Activated CD8-positive, alpha-beta memory T cell treated with anti-CD3 and anti-CD28 coated beads for 1 hour (primary cell): ENCODE measurements at regions not wholly inside any gene's neighbourhood (a gene's known extent, or its start where the extent isn't known, plus 50 kb on each side); places are given as distances from the start of the nearest gene placed in this dataset.

Experiments used
- DNase-seq, 2 donors: peaks; one replicate each; pipeline ENCODE4 v3.0.0-alpha.2; 2020; ENCODE audit warnings: low read depth in 1 of 2; ENCODE audit errors: extremely low read depth in 1 of 2

GRCh38 chr20:50399555-50399916 is 110.6 kb upstream of the PTPN1 start:
- DNase-seq, result no peak

DNA sequence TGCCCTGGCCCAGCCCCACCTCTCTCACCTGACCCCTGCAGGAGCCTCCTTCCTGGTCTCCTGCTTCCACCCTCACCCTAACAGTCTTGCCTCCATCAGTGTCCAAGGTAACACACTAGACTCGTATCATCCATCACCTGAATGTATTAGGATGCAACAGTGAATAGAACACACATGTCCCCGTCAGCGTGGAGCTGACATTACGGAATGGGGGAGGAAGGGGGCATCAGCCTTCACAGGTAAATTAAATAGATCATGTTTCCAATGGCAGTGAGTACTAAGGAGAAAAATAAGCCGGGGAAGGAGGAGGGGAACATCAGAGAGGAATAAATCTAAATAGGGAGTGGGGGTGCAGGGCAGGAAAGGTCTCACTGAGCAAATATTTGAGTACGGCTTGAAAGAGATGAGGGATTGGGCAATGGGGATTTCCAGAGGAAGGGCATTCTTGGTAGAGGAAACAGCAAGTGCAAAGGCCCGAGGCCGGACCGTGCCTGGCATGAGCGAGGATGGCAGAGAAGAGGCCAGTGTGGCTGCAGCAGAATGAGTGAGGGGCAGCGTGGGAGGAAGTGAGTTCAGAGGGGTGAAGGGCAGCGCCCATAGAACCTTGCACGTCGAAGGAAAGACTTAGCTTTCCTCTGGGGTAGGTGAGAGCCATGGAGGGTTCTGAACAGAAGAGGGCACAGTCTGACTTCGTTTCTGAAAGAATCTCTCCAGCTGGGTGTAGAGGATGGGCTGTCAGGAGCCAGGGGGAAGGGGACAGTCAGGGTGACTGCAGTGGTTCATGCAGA is 110.1 kb upstream of the PTPN1 start:
- no peak for DNase-seq

DNA sequence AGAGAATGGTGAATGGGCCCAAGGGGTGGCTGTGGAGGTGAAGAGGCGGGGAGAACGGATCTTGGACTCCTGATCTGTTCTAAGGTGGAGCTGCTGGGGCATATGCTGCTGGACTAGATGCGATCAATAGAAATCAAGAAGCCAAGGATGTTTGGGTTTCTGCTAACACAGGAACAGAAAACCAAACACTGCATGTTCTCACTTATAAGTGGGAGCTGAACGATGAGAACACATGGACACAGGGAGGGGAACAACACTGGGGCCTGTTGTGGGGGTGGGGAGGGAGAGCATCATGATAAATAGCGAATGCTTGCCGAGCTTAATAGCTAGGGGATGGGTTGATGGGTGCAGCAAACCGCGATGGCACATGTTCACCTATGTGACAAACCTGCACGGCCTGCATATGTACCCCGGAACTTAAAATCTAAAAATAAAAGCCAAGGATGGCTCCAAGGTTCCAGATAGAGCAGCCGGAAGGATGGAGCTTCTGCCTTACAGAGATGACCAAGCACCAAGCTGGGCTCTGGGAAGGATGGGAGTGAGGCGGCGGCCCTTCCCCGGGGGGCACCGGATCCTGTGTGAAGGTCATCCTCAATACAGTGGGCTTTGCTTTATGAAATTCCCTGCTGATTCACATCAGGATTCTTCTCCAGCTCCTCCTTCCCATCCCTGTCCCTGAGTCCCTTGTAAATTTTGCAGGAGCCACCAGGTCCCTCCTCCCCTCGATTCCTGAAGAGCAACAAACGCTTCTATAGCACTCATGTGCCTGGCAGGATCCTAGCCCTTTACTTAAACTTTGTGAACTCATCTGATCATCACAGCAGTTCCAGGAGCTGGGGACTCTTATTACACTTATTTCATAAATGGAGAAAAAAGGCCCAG is 109.2 kb upstream of the PTPN1 start:
- DNase-seq, result no peak

DNA sequence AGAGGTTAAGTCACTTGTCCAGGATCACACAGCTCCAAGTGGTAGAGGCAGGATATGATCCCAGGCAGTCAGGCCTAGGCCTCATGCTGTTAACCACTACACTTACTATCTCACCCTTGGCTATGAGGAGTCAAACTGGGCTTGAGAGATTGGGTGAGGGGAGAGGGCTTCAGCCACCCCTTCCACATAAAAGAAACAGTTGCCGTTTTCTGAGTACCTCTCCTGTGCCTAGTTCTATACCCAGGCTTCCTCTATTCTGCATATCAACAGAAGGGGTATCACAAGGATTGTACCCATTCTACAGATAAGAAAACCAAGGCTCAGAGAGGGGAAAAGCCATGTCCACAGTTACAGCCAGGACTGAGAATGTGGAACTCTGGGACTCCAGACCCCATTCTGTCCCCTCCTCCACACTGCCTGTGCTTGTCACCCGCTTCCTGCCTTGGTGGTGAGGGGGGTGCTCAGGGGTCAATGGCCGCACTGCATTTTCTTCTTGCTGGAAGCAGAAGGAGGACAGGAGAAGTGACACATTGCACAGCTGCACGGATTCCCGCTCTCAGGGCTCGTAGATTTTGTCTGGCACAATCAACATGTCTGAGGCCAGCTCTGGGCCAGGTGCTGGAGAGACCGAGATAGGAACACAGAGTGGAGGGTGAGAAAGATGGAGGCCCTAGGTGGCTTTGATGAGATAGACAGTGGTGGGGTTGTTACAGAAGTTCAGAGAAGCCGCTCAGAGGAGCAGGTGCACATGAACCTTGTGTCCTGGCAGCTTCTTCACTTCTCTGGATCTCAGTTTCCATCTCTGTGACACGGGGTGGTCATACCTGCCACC is 108.4 kb upstream of the PTPN1 start:
- no peak for DNase-seq

DNA sequence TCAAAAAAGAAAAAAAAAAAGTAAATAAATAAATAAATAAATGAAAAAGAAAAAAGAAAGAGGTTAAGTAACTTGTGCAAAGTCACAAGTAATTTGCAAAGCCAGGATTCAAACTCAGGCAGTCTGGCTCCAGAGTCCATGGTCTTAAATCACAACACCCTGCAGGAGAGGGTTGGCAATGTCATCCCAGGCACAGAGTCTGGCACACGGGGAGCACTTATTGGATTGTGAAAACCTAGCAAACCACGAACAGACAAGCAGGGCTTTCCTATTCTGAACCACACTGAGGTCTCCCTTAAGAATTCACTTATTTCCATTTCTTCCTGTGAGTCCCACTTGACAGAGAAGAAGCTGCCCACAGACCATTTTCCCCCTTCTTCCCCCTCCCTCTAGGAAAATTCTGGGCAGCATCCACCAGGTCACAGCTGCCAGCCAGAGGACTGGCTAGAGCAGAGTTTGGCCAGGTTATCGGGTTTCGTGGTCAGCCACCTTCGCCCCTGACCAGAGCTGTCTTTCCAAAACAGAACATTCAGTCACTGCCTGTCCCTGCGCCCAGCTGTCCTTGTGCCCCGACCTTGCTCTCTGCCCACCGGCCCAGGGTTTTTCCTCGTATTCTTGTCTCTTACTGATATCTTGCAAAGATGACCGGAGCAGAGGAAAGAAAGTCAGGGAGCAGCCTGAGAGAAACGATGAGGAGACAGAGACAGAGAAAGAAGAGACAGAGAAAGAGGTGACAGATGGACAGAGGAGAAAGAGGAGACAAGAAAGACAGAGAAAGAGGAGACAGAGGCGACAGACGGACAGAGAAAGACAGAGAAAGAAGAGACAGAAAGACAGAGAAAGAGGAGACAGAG is 106.4 kb upstream of the PTPN1 start:
- no peak for DNase-seq

- no peak for DNase-seq
Measured at GRCh38 chr20:50404419-50405234, 105.6 kb upstream of the PTPN1 start.

- no peak for DNase-seq
Measured at GRCh38 chr20:50405235-50405914, 104.8 kb upstream of the PTPN1 start.

- no peak for DNase-seq
Measured at GRCh38 chr20:50405915-50406609, 104.1 kb upstream of the PTPN1 start.

GRCh38 chr20:50406610-50407136 is 103.5 kb upstream of the PTPN1 start:
- DNase-seq, result no peak

- no peak for DNase-seq
Measured at GRCh38 chr20:50408526-50409364, 101.4 kb upstream of the PTPN1 start.

DNA sequence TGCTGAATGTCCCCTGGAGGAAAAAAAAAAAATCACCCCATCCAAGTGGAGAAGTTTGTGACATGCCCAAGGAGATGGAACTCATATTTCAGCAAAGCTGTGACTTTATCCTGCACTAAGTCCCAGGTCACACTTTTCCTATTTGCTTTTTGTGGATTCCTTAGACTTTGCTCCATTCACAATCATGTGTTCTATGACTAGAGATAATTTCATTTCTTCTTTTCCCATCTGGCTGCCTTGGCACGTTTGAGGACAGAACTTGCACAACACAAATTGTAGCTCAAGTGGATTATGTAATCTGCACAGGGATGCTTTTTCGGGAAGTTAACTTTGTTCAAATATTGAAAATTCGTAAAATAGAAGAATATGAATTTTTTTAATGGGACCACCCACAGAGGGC is 100.7 kb upstream of the PTPN1 start:
- DNase-seq, result no peak

DNA sequence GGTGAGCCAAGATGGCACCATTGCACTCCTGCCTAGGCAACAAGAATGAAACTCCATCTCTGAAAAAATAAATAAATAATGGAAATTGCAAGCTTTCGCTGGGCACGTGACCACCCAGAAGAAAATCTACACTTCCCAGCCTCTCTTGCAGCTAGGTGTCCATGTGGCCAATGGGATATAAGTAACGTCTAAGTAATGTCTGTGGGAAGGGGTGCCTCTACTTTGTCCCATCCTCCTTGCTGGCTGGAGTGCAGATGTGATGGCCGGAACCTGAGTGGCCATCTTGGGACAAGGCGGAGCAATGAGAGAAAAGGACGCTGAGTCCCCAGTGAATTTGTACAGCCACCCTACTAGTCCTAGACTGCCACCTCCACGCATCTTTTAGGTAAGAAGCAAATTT is 99.8 kb upstream of the PTPN1 start:
- no peak for DNase-seq

DNA sequence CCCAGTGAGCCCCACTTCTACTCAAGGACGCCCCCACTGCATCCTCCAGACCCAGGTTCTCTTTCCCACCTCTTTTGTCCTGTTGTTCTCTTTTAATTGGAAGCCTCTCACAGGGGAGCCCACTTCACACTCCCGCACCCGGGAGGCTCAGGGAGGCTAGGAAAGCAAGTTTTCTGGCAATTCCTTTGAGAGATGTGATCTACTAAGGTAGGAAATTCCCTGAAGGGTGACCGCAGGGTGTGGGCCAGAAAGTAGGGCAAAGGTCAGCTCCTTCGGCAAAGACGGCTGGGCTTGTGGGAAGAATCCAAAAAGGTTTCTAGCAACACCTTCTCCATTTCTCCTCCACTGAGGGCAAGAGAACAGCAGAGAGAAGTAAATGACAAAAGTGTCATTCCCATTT is 98.1 kb upstream of the PTPN1 start:
- no peak for DNase-seq

- DNase-seq, result no peak
Measured at GRCh38 chr20:50412499-50412898, 97.7 kb upstream of the PTPN1 start.

- no peak for DNase-seq
Measured at GRCh38 chr20:50413088-50413500, 97.1 kb upstream of the PTPN1 start.

GRCh38 chr20:50415021-50415515 is 95.1 kb upstream of the PTPN1 start:
- no peak for DNase-seq
